Osteocyte (in vitro differentiated cells): ENCODE measurements at regions not wholly inside any gene's neighbourhood (a gene's known extent, or its start where the extent isn't known, plus 50 kb on each side); places are given as distances from the start of the nearest gene placed in this dataset.

Experiments used
- DNase-seq: peaks from one replicate; pipeline ENCODE4 v3.0.0; 2021; ENCODE audit warnings: mixed read lengths; ENCODE audit not compliant: unreplicated experiment; ENCODE audit errors: extremely low spot score
- H3K27ac Mint-ChIP-seq: one replicate; pipeline ENCODE4 v1.8.0; 2021; ENCODE audit warnings: mild to moderate bottlenecking, mixed read lengths; ENCODE audit not compliant: unreplicated experiment
- H3K27me3 Mint-ChIP-seq: one replicate; pipeline ENCODE4 v1.8.0; 2021; ENCODE audit warnings: mixed read lengths; ENCODE audit not compliant: unreplicated experiment
- H3K36me3 Mint-ChIP-seq: one replicate; pipeline ENCODE4 v1.8.0; 2021; ENCODE audit warnings: mixed read lengths; ENCODE audit not compliant: unreplicated experiment
- H3K4me1 Mint-ChIP-seq: one replicate; pipeline ENCODE4 v1.8.0; 2021; ENCODE audit warnings: mixed read lengths; ENCODE audit not compliant: unreplicated experiment
- H3K4me3 Mint-ChIP-seq: one replicate; pipeline ENCODE4 v1.8.0; 2021; ENCODE audit warnings: mild to moderate bottlenecking, moderate library complexity, mixed read lengths; ENCODE audit not compliant: unreplicated experiment
- H3K9me3 Mint-ChIP-seq: one replicate; pipeline ENCODE4 v1.8.0; 2021; ENCODE audit warnings: mixed read lengths; ENCODE audit not compliant: unreplicated experiment
- CTCF ChIP-seq: fragments of 200-600 bp; sonication (generic); IDR thresholded peaks from 2 replicates; pipeline ENCODE4 v1.5.0; 2021; ENCODE audit warnings: antibody characterized with exemption, mild to moderate bottlenecking, moderate library complexity

- Mint-ChIP-seq H3K27ac (no peak overlapping the region), H3K36me3 (no peaks in the 10 kb centered on the region), H3K27me3 (no peaks in the 10 kb centered on the region), H3K4me1 (peaks cover 35% of the 10 kb centered on the region), H3K9me3 (no peaks in the 10 kb centered on the region), H3K4me3 (no peak overlapping the region)
- no peak for TF ChIP-seq CTCF
- DNase-seq: no peak
Measured at GRCh38 chr7:16985621-16986020, 103.8 kb upstream of the AGR3 start.

GRCh38 chr7:16986755-16987154 is 105.0 kb upstream of the AGR3 start:
- TF ChIP-seq CTCF: no peak
- Mint-ChIP-seq H3K36me3 (no peaks in the 10 kb centered on the region), H3K9me3 (no peaks in the 10 kb centered on the region), H3K27me3 (no peaks in the 10 kb centered on the region), H3K27ac (no peak overlapping the region), H3K4me1 (peaks cover 47% of the 10 kb centered on the region), H3K4me3 (no peak overlapping the region)
- no peak for DNase-seq

- H3K27ac Mint-ChIP-seq: peak overlapping the region; percentile 94
- no peaks in the 10 kb centered on the region for H3K9me3 Mint-ChIP-seq
- TF ChIP-seq CTCF: no peak
- no peaks in the 10 kb centered on the region for H3K27me3 Mint-ChIP-seq
- H3K36me3 Mint-ChIP-seq: no peaks in the 10 kb centered on the region
- H3K4me1 Mint-ChIP-seq: peaks cover 46% of the 10 kb centered on the region
- peak overlapping the region; percentile 86 for H3K4me3 Mint-ChIP-seq
- no peak for DNase-seq
Measured at GRCh38 chr7:16989811-16990413, 108.1 kb upstream of the AGR3 start.

- peaks cover 12% of the 10 kb centered on the region for H3K36me3 Mint-ChIP-seq
- DNase-seq: no peak
- no peaks in the 10 kb centered on the region for H3K27me3 Mint-ChIP-seq
- H3K27ac Mint-ChIP-seq: peak overlapping the region; percentile 94
- H3K4me3 Mint-ChIP-seq: peak overlapping the region; percentile 86
- H3K9me3 Mint-ChIP-seq: no peaks in the 10 kb centered on the region
- H3K4me1 Mint-ChIP-seq: peaks cover 46% of the 10 kb centered on the region
- TF ChIP-seq CTCF: no peak
Measured at GRCh38 chr7:16991551-16991950, 109.8 kb upstream of the AGR3 start.

- no peaks in the 10 kb centered on the region for H3K27me3 Mint-ChIP-seq
- no peak for DNase-seq
Measured at GRCh38 chr7:16993543-16993942, 111.8 kb upstream of the AGR3 start.

More at GRCh38 chr7:16993543-16993942, 111.8 kb upstream of the AGR3 start:
- Mint-ChIP-seq H3K36me3 (peaks cover 21% of the 10 kb centered on the region), H3K4me1 (peaks cover 43% of the 10 kb centered on the region), H3K27ac (peak overlapping the region; percentile 39), H3K4me3 (no peak overlapping the region), H3K9me3 (peaks cover 15% of the 10 kb centered on the region)
- no peak for TF ChIP-seq CTCF
